ENCODE measurements at regions not wholly inside any gene's neighbourhood (a gene's known extent, or its start where the extent isn't known, plus 50 kb on each side); places are given as distances from the start of the nearest gene placed in this dataset.

DNA sequence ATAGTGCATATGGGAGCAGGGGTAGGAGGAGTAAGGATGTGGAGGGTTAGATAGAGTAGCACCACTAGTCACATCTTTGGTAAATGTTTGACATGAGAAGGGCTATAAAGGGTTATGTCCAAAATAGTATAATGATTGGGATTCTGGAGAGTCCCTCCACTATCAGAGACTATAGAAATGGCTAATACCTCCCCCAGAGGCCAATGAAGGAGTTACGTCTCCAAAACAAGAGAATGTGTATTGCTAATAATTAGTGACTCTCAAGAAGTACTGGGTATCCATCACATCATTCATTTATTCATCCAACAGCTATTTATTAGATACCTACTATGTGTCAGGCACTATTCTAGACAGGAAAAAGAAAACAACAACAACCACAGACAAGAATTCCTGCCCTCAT, 203.7 kb upstream of the UMPS start:
- no peak for TF ChIP-seq CTCF (IDR thresholded peaks at IDR 0.05)
- no peak for TF ChIP-seq POLR2A (IDR thresholded peaks at IDR 0.05)

Data from thyroid gland (tissue), 4 donors.